ENCODE measurements at regions not wholly inside any gene's neighbourhood (a gene's known extent, or its start where the extent isn't known, plus 50 kb on each side); places are given as distances from the start of the nearest gene placed in this dataset.
"Not testable (repeated sequence)": the region's sequence is repeated elsewhere in the genome, so short reads cannot be mapped to it uniquely, and the experiment has no call there.

GRCh38 chr6:169918239-169918953 lies 167.0 kb downstream of the ERMARD start:
- no peak overlapping the region for H3K4me3 ChIP-seq (ENCODE audit: low read length)
- H3K79me2 ChIP-seq (ENCODE audit: control insufficient read depth, low read length) = no peaks in the 10 kb centered on the region
- H3K9me3 ChIP-seq (ENCODE audit: control insufficient read depth, insufficient read depth, low read length) = peaks cover 24% of the 10 kb centered on the region; the same call in 1 of the 2 replicates
- TF ChIP-seq EZH2phosphoT487 (IDR thresholded peaks at IDR 0.05; ENCODE audit: borderline replicate concordance, low read length) = no peak
- TF ChIP-seq CTCF (IDR thresholded peaks at IDR 0.05; ENCODE audit: low read depth, low read length, poor library complexity, severe bottlenecking) = no peak
- H3K27me3 ChIP-seq (ENCODE audit: control insufficient read depth, low read length) = no peaks in the 10 kb centered on the region
- no peaks in the 10 kb centered on the region for H3K9me2 ChIP-seq (replicated peaks; ENCODE audit: control insufficient read depth, low read length)
- no peaks in the 10 kb centered on the region for H3F3A ChIP-seq (ENCODE audit: control insufficient read depth, insufficient read depth)
- no peaks in the 10 kb centered on the region for H3K36me3 ChIP-seq (ENCODE audit: control insufficient read depth, low read length)
- no peak overlapping the region for H3K4me2 ChIP-seq (ENCODE audit: low read length)
- no peaks in the 10 kb centered on the region for H3K4me1 ChIP-seq (ENCODE audit: control insufficient read depth, low read length)
- no peaks in the 10 kb centered on the region for H4K20me1 ChIP-seq (ENCODE audit: control insufficient read depth, insufficient read depth, low read depth, low read length)
- no peak overlapping the region for H3K27ac ChIP-seq (ENCODE audit: low read depth, low read length)

GRCh38 chr6:169917153-169917552 lies 165.7 kb downstream of the ERMARD start:
- H3K27ac ChIP-seq (ENCODE audit: low read depth, low read length) = no peak overlapping the region
- H3K4me3 ChIP-seq (ENCODE audit: low read length) = no peak overlapping the region

GRCh38 chr6:169915769-169916550 lies 164.5 kb downstream of the ERMARD start:
- no peaks in the 10 kb centered on the region for H3K4me1 ChIP-seq (ENCODE audit: control insufficient read depth, low read length)
- no peak overlapping the region for H3K4me2 ChIP-seq (ENCODE audit: low read length)
- peaks cover 24% of the 10 kb centered on the region; the same call in 1 of the 2 replicates for H3K9me3 ChIP-seq (ENCODE audit: control insufficient read depth, insufficient read depth, low read length)

More at GRCh38 chr6:169917153-169917552, 165.7 kb downstream of the ERMARD start:
- no peaks in the 10 kb centered on the region for H3K79me2 ChIP-seq (ENCODE audit: control insufficient read depth, low read length)
- TF ChIP-seq EZH2phosphoT487 (IDR thresholded peaks at IDR 0.05; ENCODE audit: borderline replicate concordance, low read length) (no peak), CTCF (IDR thresholded peaks at IDR 0.05; ENCODE audit: low read depth, low read length, poor library complexity, severe bottlenecking) (no peak)
- no peaks in the 10 kb centered on the region for H3K9me2 ChIP-seq (replicated peaks; ENCODE audit: control insufficient read depth, low read length)
- no peaks in the 10 kb centered on the region for H4K20me1 ChIP-seq (ENCODE audit: control insufficient read depth, insufficient read depth, low read depth, low read length)
- no peaks in the 10 kb centered on the region for H3K27me3 ChIP-seq (ENCODE audit: control insufficient read depth, low read length)
- peaks cover 24% of the 10 kb centered on the region; the same call in 1 of the 2 replicates for H3K9me3 ChIP-seq (ENCODE audit: control insufficient read depth, insufficient read depth, low read length)
- H3F3A ChIP-seq (ENCODE audit: control insufficient read depth, insufficient read depth) = no peaks in the 10 kb centered on the region
- no peaks in the 10 kb centered on the region for H3K36me3 ChIP-seq (ENCODE audit: control insufficient read depth, low read length)
- H3K4me2 ChIP-seq (ENCODE audit: low read length) = no peak overlapping the region
- no peaks in the 10 kb centered on the region for H3K4me1 ChIP-seq (ENCODE audit: control insufficient read depth, low read length)

GRCh38 chr6:169913745-169914144 lies 162.3 kb downstream of the ERMARD start:
- H3K9me3 ChIP-seq (ENCODE audit: control insufficient read depth, insufficient read depth, low read length) = peaks cover 18% of the 10 kb centered on the region; the same call in 1 of the 2 replicates
- not testable (repeated sequence) for H4K20me1 ChIP-seq (ENCODE audit: control insufficient read depth, insufficient read depth, low read depth, low read length); H3K79me2 ChIP-seq (ENCODE audit: control insufficient read depth, low read length); H3K27me3 ChIP-seq (ENCODE audit: control insufficient read depth, low read length); H3K4me3 ChIP-seq (ENCODE audit: low read length); H3K27ac ChIP-seq (ENCODE audit: low read depth, low read length); H3K4me2 ChIP-seq (ENCODE audit: low read length); H3F3A ChIP-seq (ENCODE audit: control insufficient read depth, insufficient read depth); H3K36me3 ChIP-seq (ENCODE audit: control insufficient read depth, low read length); H3K9me2 ChIP-seq (replicated peaks; ENCODE audit: control insufficient read depth, low read length); H3K4me1 ChIP-seq (ENCODE audit: control insufficient read depth, low read length)

More at GRCh38 chr6:169915769-169916550, 164.5 kb downstream of the ERMARD start:
- Histone ChIP-seq H3K36me3 (ENCODE audit: control insufficient read depth, low read length) (no peaks in the 10 kb centered on the region), H3K27ac (ENCODE audit: low read depth, low read length) (no peak overlapping the region), H3K27me3 (ENCODE audit: control insufficient read depth, low read length) (no peaks in the 10 kb centered on the region), H3K9me2 (replicated peaks; ENCODE audit: control insufficient read depth, low read length) (no peaks in the 10 kb centered on the region), H3K4me3 (ENCODE audit: low read length) (no peak overlapping the region), H3F3A (ENCODE audit: control insufficient read depth, insufficient read depth) (no peaks in the 10 kb centered on the region), H4K20me1 (ENCODE audit: control insufficient read depth, insufficient read depth, low read depth, low read length) (no peaks in the 10 kb centered on the region), H3K79me2 (ENCODE audit: control insufficient read depth, low read length) (no peaks in the 10 kb centered on the region)
- TF ChIP-seq CTCF (IDR thresholded peaks at IDR 0.05; ENCODE audit: low read depth, low read length, poor library complexity, severe bottlenecking) (no peak), EZH2phosphoT487 (IDR thresholded peaks at IDR 0.05; ENCODE audit: borderline replicate concordance, low read length) (no peak)
